ENCODE measurements at regions not wholly inside any gene's neighbourhood (a gene's known extent, or its start where the extent isn't known, plus 50 kb on each side); places are given as distances from the start of the nearest gene placed in this dataset.

- no peak for TF ChIP-seq CTCF (IDR thresholded peaks at IDR 0.05)
- TF ChIP-seq POLR2A (IDR thresholded peaks at IDR 0.05): no peak
Measured at GRCh38 chr11:42841556-42841955, 470.2 kb upstream of the API5 start.

Measured in Peyer's patch (tissue), 4 donors.